GM18502 (cell line): ENCODE measurements at regions not wholly inside any gene's neighbourhood (a gene's known extent, or its start where the extent isn't known, plus 50 kb on each side); places are given as distances from the start of the nearest gene placed in this dataset.

Source experiments
- ATAC-seq: cut with Tn5 transposase; IDR thresholded peaks from one replicate; pipeline ENCODE4 v1.9.1; 2021; ENCODE audit warnings: mild to moderate bottlenecking; ENCODE audit not compliant: unreplicated experiment, poor library complexity

DNA sequence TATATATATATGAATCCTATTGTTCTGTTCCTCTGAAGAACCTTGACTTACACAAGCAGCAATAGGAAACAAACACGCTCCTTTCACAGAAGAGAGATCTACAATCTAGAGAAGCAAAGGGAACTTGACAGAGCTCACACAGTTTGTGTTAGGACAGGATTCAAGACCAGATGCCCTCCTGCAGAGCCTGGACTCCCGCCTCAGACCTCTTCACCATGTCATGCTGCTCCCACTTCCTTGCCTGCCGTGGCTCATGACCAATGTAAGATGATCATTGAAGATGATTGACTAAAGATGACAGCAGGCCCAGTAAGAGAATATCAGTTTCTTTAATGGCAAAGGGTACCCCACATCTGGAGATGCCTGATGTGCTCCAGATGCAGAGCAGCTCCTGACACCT lies 111.2 kb upstream of the AGAP1 start:
- ATAC-seq: no peak

DNA sequence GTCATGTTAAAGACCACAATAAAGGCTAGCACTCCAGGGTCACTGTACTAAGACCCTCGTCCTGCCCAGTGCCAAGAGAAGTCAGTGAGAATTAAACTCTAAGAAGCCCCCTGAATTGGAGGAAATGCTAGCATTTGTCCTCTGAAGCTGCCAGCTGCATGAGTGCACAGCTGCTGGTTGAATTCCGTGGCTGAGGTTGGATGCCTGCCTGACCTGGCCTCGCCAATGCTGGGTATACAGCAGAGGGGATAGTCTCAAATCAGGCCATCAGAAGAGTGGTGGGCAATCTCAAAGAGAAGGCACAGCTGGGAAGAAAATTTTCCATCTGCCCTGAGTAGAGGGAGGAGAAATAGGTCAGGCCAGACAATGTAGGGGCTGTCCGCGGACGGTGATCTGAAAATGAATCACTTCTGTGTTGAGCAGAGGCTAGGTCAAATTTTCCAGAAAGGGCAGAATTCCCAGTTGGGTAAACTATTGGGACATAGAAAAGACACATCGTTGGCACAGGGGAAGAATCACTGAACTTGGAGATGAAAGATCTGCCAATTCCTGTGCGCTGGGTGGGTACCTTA lies 110.5 kb upstream of the AGAP1 start:
- ATAC-seq: no peak

DNA sequence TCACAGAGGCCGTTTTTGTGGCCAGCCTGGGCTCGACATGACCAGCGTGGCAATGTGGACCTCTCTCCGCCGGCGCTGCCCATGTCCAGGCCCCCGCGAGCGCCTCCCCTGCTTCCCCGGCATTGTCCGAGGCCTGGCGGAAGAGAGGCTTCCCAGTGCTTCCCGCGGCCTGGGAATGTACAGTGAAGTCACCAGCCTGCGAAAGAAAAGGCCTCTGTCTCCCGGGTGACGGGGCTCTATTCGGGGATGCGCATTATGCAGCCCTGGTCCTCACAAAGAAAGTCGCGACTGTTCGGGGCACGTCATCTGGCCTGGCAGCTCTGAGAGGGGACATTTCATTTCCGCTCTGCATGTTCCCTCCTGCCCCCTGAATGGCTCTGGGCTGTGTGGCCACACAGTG lies 109.2 kb upstream of the AGAP1 start:
- no peak for ATAC-seq

DNA sequence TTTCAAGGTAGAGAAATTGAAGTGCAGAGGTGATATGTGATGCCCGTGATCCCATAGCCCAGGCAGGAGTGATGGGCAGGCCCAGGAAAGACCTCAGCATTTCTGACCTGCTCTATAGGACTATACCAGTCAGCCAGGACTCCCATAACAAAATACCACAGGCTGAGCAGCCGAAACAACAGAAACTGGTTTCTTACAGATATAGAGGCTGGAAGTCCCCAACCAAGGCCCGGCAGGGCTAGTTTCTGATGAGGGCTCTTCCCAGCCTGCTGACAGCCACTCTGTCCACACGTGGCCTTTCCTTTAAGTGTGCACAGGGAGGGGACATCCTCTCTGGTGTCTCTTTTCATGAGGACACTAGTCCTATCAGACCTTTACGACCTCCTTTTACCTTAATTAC lies 104.2 kb upstream of the AGAP1 start:
- no peak for ATAC-seq

DNA sequence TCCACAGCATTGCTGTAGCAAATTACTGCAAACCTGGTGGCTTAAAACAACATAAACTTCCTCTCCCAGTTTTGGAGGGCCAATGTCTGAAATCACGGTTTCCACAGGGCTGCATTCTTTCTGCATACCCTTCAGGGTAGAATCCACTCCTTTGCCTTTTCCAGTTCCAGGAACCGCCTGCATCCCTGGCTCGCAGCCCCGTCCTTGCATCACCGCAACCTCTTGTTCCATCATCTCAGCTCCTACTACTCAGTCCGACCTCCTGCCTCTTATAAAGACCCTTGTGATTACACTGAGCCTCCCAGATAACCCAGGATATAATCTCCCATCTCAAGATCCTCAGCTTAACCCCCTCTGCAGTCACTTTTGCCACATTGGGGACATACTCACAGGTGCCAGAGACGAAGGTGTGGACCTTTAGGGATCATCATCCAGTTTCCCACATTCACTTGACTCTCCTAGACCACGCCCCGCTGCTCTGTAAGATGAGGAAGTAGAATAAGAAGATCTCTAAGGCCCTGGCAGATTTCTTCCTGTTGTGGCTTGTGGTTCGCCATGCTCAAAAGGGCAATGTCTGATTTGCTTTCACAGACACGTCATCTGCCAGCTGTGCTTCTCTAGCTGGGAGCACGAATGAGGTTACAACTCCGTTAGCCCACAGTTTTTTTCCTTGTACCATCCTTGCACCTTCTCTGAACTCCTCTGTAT lies 103.6 kb upstream of the AGAP1 start:
- peak; percentile 96 for ATAC-seq

DNA sequence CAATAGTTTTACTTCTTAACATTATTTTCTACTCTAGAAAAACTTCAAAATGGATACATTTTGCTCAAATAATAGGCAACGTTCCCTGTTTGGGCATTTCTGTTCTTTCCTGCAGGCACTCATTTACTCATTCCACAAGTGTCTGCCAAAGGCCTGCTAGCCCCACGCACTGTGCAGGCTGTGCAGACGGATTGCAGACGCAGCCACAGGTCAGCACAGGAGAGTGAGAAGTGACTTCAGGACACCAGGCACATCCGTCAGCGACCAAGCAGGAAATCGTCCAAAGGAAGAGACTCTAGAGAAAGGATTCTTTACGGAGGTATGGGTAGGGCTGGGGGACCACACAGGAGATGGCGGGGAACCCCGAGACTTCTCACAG lies 103.0 kb upstream of the AGAP1 start:
- peak; percentile 13 for ATAC-seq

DNA sequence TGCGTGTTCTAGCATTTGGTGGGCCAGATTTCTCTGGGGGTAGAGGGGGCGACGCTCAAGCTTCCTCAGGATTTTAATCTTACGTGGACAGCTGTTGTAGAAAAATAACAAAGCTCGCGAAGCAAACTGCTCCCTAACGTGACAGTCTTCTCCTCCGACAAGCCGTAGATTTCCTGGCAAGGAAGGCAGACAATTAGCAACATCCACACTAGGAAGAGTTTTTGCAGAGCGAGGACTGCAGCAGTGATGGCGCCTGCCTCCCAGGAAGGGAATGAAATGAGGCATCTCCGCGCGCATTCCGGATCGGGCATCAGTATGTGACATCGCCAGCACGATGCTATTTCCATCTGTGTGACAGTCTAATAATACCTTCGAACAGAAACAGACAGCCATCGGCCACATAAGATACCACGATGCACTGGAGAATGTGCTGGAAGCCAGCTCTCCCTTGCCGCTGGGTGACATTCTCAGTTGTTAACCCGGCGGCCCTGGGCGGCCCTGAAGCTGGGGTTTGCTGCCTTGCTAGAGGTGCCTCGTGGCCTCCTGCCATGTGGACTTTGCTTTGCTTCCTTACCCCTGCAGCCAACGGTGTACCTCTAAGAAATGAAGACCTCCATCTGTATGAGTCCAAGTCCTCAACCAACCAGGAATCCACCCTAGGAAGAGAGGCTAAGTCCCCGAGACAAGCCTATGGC lies 101.8 kb upstream of the AGAP1 start:
- no peak for ATAC-seq

DNA sequence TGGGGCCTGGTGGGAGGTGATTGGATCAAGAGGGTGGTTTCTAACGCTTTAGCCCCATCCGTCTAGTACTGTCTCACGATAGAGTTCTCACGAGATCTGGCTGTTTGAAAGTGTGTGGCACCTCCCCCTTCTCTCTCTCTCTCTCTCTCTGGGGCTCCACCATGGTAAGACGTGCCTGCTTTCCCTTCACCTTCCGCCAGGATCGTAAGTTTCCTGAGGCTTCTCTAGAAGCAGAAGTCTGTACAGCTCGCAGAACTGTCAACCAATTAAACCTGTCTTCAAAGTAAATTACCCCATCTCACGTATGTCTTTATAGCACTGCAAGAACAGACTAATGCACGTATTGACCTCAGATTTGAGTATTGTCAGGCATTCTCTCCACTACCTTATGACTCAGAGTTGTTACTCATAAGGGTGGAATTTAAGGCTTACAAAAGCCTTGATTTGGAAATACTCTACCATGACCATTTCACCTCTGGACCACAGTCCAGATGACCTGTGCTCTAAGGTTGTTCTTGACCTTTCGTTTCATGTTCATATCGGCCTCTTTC lies 99.5 kb upstream of the AGAP1 start:
- ATAC-seq: no peak

DNA sequence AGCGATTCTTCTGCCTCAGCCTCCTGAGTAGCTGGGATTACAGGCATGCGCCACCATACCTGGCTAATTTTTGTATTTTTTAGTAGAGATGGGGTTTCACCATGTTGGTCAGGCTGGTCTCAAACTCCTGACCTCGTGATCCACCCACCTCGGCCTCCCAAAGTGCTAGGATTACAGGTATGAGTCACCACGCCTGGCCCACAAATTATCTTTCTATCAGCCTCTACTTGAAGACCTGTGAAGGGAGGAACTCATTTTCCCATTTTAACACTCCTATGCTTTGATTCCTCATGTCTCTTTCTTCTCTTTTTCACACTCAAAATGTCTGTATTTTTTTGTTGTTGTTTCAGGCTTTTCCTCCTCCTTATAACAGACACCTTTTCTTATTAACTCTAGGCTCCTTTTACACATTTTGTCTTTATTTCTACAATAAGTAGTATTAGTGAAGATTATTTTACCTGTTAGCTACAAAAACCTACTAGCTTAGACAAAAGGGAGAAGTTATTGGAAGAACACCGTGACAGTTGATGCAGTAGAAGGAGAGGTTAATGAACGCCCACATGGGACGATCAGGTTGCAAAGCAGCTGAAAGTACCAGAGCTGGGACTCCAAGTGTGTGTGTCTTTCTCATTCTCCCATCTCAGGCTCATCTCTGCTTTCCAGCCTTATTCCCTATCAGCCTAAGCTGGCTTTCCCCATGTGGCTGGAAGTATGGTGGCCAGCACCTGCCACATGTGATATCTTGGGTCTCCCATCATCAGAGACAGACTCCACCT lies 97.6 kb upstream of the AGAP1 start:
- ATAC-seq: no peak

DNA sequence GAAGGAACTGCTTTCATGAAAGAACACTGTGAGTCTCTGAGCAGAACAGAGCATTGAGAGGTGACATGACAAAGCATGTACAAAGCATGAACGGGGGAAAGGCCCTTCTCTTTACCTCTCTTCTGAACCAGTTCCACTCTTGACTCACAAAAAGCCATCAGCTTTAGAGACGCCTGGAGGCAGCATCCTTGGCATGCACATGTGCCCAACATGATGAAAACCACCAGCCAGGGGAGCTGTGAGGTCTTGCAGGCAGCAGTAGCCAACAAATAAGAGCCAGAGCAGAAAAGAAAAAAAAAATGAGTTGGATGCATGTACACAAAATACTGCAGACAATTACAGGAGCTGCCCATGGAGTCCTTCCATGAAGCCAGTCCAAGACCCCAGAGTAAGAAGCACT lies 95.5 kb upstream of the AGAP1 start:
- no peak for ATAC-seq

DNA sequence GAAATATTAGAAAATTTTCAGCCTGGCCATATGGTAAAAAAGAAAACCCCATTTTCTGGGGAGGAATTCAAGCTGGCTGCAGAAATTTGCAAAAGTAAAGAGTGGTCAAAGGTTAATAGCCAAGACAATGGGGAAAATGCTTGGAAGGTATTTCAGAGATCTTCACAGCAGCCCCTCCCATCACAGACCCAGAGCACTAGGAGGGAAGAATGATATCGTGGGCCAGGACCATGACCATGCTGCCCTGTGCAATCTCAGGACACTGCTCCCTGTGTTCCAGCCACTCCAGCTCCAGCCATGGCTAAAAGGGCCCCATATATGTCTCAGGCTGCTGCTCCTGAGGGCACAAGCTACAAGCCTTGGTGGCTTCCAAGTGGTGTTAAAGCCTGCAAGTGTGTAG lies 93.9 kb upstream of the AGAP1 start:
- no peak for ATAC-seq

DNA sequence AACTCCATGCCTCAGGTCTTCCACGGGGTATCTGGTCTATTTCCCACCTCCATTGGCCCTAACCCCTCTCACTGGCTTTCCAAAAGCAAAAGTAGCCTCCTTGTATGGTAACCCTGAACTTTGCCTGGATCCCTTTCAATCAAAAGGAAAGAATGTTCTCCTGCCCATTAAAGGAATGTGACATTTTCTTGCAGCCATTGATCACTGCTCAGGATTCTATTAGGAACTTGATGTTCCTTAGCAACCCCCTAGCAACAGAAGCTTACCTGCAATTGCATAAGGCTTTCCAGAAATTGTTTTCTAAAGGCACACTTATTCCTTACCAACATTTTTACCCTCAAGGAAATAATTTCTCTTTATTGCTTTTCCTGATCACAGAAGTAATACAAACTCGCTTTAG lies 91.4 kb upstream of the AGAP1 start:
- no peak for ATAC-seq

DNA sequence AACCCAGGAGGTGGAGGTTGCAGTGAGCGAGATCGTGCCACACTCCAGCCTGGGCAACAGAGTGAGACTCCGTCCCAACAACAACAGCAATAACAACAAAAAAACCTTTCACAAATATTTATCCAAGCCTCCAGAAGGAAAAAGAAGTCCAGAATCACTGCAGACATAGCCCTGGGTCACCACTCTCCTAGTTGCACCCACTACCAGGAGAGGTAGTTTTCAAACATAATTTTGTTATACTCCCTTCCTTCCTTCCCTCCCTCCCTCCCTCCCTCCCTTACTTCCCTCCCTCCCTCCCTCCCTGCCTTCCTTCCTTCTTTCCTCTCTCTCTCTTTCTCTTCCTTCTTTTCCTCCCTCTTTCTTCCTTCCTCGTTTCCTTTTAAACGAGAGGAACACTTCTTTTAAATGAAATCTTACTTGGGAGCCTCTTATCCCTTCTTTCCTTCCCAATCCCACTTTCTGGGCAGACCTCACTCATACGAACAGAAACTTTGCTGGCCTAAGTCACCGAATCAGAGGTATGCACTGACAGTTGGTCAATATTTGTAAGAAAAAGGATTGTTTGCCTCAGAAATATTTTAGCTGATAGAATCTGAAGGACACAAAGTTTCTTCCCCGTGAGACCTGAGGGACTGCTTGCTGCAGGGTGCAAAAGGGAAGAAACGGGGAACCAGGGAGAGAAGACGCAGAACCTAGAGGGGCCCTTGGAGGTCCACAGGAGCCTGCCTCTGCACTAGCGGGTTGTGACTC lies 88.1 kb upstream of the AGAP1 start:
- ATAC-seq: no peak

DNA sequence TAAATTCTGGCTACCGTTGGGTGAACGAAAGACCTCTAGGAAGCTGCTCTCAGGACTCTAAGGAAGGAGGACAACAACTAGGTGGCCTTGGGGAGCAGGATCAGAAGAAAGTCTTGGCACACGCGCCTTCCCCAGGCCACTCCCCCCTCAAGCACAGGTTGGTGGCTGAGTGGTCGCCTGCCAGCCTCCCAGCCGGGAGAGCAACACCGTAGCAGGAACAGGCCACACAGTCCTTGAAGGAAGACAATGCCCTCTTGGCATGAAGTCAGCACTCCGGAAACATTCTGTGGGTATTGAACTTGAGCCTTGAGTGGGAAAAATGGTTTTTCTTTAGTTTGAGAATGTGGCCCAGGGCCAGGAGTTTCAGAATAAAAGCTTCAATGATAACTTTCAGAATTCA lies 87.4 kb upstream of the AGAP1 start:
- no peak for ATAC-seq

DNA sequence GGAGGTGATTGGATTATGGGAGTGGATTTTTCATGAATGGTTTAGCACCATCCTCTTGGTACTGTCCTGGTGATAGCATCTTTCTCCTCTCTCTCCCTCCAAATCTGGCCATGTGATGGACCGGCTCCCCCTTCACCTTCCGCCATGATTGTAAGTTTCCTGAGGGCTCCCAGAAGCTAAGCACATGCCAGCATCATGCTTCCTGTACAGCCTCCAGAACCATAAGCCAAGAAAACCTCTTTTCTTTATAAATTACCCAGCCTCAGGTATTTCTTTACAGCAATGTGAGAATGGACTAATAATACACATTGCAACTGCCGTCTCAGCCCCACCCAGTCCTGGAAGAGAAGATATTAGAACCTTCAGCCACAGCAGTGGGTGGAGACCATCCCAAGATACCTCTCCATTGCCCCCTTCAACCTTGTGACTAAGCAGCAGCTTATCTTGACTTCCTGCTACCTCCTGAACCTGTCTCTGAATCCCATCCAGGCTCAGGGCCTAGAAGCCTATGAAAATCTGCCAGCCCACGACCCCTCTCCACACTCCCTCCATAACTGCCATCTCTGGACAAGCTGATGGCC lies 81.8 kb upstream of the AGAP1 start:
- no peak for ATAC-seq

DNA sequence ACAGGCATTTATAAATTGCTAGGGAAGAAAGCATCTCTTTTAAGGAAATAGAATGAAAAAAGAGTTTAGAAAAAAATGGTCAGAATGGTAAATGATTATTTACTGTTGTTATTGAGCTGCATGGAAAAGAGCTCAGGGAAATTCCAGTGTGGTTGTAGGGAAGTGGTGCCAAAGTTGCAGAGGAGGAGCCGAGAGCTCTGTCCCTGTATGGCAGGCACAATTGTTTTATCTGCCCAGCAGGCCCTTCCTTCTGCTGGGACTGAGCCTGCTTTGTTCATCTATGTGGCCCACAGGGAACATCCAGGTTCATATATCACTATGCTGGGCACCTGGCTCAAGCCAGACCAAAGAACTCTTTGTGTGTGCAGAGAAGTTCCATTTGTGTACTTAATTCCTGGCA lies 80.8 kb upstream of the AGAP1 start:
- ATAC-seq: no peak

DNA sequence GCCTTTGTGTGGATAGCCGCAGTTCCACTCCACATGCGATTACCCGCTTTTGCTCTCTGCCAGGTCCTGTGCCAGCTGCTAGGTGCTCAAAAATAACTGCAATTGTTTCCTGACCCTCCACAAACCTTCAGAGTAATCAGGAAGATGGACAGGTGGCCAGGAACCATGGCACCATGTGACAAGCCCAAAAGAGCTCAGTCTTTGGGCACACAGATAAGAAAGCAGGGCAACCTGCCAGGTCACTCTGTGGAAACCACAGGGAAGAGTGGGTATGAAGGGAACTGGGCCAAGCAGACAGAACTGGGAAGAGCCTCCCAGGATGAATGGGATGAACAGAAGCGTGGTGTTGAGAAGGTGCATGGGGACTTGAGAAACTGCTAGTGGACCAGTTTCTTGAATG lies 79.4 kb upstream of the AGAP1 start:
- ATAC-seq: no peak

DNA sequence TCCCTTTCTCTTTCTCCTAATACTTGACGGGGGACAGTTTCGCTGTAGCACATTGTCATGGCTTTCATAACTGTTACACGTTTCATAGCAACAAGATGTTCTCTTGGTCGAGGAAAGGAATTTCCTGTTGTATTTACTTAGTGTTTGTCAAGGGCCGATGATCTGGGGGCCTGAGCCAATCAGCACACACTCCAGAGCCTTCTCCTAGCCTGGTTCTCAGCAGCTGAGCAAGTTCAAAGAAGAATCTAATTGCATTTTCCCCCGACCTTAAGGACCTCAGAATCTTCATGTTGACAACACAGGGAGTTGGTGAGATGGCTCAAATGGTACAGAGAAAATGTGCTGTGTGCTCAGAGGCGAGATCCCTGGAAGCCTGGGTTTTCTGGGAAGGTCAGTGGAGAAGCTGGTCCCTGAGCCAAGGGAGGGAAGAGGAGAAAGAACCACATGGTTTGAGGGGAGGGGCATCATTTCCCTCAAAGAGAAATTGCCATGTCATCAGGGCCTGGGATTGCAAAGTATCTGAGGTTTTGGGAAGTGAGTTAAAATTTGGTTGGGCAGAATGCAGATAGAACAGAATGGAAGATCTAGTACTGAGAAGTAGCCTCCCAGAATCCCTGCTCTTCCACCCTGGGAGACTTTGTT lies 76.9 kb upstream of the AGAP1 start:
- no peak for ATAC-seq

DNA sequence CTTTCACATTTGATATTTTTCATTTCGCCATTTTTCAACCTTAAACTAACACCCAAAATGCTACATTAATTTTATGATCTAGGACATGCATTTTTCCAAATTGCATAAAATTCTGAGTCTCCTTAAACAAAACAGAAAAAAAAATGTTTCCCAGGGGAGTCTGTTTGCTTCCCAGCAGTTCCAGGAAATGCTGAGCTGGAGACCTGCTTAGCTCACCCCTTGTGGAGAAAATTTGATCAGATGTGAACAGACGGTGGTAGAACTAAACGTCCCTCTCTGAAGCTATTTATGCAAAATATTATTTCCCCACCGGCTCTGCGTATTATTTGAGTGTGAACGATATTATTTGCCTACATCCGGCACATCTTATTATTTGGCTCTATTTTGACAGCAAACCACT lies 74.9 kb upstream of the AGAP1 start:
- ATAC-seq: no peak
